Kidney tubule cell (primary cell): ENCODE measurements at regions not wholly inside any gene's neighbourhood (a gene's known extent, or its start where the extent isn't known, plus 50 kb on each side); places are given as distances from the start of the nearest gene placed in this dataset.

Source experiments
- DNase-seq: peaks from one replicate; pipeline ENCODE4 v3.0.0-alpha.2; 2018; ENCODE audit warnings: low spot score

GRCh38 chr13:33372251-33372919 lies 86.8 kb upstream of the STARD13 start:
- DNase-seq: no peak

- no peak for DNase-seq
Observed at GRCh38 chr13:33373624-33374023, 88.1 kb upstream of the STARD13 start.

GRCh38 chr13:33375421-33375820 lies 89.9 kb upstream of the STARD13 start:
- no peak for DNase-seq

GRCh38 chr13:33376212-33376611 lies 90.7 kb upstream of the STARD13 start:
- no peak for DNase-seq

GRCh38 chr13:33377411-33377810 lies 91.9 kb upstream of the STARD13 start:
- DNase-seq: no peak

- DNase-seq: no peak
Observed at GRCh38 chr13:33377825-33378224, 92.3 kb upstream of the STARD13 start.

GRCh38 chr13:33379608-33380007 lies 94.1 kb upstream of the STARD13 start:
- peak; percentile 17 for DNase-seq

GRCh38 chr13:33380487-33381079 lies 95.0 kb upstream of the STARD13 start:
- no peak for DNase-seq

- no peak for DNase-seq
Observed at GRCh38 chr13:33381180-33381579, 95.6 kb upstream of the STARD13 start.

- DNase-seq: peak; percentile 47
Observed at GRCh38 chr13:33381906-33382305, 96.4 kb upstream of the STARD13 start.

GRCh38 chr13:33383724-33384577 lies 98.4 kb upstream of the STARD13 start:
- DNase-seq: peak; percentile 46

- no peak for DNase-seq
Observed at GRCh38 chr13:33388286-33388998, 102.9 kb upstream of the STARD13 start.

- peak; percentile 36 for DNase-seq
Observed at GRCh38 chr13:33392794-33393405, 107.3 kb upstream of the STARD13 start.

GRCh38 chr13:33394294-33394932 lies 108.9 kb upstream of the STARD13 start:
- peak; percentile 22 for DNase-seq

- DNase-seq: no peak
Observed at GRCh38 chr13:33401238-33401637, 115.7 kb upstream of the STARD13 start.

GRCh38 chr13:33402975-33403374 lies 117.4 kb upstream of the STARD13 start:
- no peak for DNase-seq

GRCh38 chr13:33403807-33404362 lies 118.3 kb upstream of the STARD13 start:
- DNase-seq: no peak

- DNase-seq: peak; percentile 58
Observed at GRCh38 chr13:33405371-33405770, 119.8 kb upstream of the STARD13 start.

GRCh38 chr13:33409673-33410510 lies 124.3 kb upstream of the STARD13 start:
- DNase-seq: no peak

GRCh38 chr13:33410619-33411018 lies 125.1 kb upstream of the STARD13 start:
- no peak for DNase-seq
